ENCODE measurements at regions not wholly inside any gene's neighbourhood (a gene's known extent, or its start where the extent isn't known, plus 50 kb on each side); places are given as distances from the start of the nearest gene placed in this dataset.
"Not testable (repeated sequence)": the region's sequence is repeated elsewhere in the genome, so short reads cannot be mapped to it uniquely, and the experiment has no call there.

GRCh38 chr21:15276243-15276642 is 211.4 kb upstream of the NRIP1 start:
- DNase-seq = no peak

GRCh38 chr21:15277466-15277865 is 212.7 kb upstream of the NRIP1 start:
- no peak for DNase-seq

DNA sequence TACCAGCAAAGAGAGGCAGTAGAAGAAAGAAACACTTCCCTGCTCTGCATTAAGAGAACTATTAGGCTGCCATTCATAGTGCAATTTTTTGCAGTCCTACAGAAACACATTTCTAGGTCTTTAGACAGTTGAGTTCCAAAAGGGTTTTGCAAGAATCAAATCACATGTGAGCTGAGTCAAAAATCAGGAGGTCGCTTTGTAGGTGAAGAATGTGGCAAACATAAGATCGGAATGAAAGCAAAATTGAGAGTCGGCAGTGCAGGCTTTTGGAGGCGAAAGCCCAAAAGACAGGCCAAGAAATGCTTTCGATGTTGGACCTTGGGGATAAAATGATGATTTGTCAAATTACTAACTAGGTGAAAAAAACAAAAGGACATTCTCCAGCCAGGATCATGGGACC is 213.5 kb upstream of the NRIP1 start:
- DNase-seq = no peak

DNA sequence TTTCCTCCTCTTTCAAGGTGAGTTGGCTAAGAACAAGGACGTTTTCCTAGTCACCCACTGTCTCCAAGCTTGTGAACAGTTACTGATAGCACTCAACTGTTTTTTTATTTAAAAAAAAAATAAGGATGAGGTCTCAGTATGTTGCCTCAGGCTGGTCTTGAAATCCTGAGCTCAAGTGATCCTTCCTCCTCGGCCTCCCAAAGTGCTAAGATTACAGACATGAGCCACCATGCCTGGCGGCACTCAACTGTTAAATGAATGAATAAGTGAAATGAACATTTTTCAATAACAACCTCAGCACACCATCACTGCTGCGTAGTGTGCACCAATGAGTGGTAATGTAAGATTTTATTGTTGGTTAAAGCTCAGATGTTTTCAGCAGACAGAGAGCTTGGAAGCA is 214.1 kb upstream of the NRIP1 start:
- no peak for DNase-seq

- no peak for DNase-seq
Measured at GRCh38 chr21:15279482-15279881, 214.7 kb upstream of the NRIP1 start.

GRCh38 chr21:15281714-15282113 is 216.9 kb upstream of the NRIP1 start:
- no peak for DNase-seq

DNA sequence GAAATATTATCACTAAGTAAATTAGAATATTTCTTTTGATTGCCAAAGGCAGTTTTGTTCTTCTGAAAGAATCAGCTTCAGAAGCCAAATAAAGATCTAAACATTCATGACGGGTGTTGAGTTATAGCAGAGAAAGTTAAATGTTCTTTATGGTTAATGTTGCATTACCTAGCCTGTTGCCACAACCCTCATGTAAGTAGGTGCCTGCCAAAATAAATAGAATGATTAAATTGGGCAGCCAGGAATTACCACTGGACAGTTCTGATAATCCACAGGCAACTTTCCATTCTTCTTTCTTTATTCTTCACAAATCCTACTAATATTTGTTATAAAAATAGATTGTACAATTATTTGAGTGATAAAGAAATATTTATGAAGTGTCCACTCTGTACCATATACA is 217.9 kb upstream of the NRIP1 start:
- DNase-seq = no peak

DNA sequence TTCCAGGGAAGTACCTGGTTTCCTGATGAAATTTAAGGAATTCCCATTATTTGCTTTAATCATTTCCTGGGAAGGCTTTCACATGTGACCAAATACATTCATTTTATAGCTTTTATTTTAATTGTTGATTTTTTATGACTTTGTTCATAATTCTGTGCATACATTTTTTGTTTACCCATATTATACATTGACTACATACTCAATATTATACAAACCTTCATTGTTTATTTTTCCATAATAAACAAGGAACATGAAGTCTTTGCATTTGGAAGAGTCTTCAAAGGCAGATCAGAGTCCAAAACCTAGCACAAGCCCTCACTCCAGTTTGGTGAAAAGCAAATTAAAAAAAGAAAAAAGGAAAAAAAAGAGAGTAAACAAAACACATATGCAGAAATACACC is 218.3 kb upstream of the NRIP1 start:
- DNase-seq = no peak

GRCh38 chr21:15283789-15284188 is 219.0 kb upstream of the NRIP1 start:
- DNase-seq = no peak

DNA sequence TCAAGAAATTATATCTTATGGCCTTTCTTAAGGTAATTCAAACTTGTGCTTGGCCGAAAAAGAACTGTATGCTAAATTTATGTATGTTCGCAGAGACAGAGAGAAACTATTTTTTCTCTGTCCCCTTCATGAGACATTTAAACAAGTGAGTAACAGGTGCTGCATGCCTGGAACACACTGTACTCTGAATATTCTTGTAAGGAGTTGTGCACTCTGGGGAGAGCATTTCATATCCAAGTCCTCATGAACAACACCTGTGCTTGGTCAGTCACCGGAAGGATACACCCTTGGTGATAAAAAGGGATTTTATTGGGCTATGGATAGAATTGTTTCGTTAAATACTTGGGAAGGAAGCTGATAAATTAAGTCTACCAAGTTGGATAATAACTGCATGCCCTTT is 220.8 kb upstream of the NRIP1 start:
- no peak for DNase-seq

DNA sequence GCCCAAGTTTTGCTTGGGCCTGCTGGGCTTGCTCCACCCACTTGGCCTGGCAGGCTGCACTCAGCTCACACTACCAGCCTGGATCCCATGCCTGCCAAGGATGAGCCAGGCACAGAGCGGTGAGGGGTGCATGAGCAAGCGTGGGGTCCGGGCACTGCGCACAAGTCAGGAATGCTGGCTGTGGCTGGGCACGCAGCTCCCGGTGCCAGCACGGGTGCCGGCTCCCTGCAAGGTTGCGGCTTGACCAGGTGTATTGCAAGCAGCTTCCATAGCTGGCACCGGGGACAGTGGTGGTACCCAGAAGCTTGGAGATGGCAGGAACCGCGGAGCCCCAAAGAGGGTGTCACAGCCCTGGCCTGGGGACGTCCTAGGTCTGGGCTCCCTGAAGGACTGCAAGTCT is 224.4 kb upstream of the NRIP1 start:
- DNase-seq = no peak

- DNase-seq = peak in 5 of 56 donors; percentile 2 to 40 (median 9)
Measured at GRCh38 chr21:15289896-15290841, 225.4 kb upstream of the NRIP1 start.

GRCh38 chr21:15291621-15292266 is 226.9 kb upstream of the NRIP1 start:
- DNase-seq = no peak

- no peak for DNase-seq
Measured at GRCh38 chr21:15293240-15293639, 228.4 kb upstream of the NRIP1 start.

GRCh38 chr21:15295875-15296274 is 231.1 kb upstream of the NRIP1 start:
- DNase-seq = no peak

- no peak for DNase-seq
Measured at GRCh38 chr21:15297824-15298223, 233.0 kb upstream of the NRIP1 start.

DNA sequence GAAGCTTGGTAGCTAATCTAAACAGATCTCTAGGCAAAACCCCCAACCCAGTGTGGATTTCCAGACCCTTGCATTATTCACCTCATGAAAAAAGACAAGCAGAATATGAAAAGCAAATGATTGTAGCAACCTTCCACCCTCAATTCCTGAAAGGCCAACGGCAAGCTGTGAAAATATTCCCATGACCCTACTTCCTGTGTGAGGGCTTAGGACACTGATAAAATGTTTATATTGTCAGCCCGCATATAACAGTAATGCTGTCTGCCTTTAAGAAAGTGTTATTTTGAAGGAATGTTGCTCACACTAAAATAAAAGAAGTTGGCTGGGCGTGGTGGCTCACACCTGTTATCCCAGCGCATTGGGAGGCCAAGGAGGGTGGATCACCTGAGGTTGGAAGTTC is 233.5 kb upstream of the NRIP1 start:
- DNase-seq = no peak

GRCh38 chr21:15298755-15299154 is 234.0 kb upstream of the NRIP1 start:
- not testable (repeated sequence) for DNase-seq

GRCh38 chr21:15300131-15300530 is 235.3 kb upstream of the NRIP1 start:
- DNase-seq = no peak

DNA sequence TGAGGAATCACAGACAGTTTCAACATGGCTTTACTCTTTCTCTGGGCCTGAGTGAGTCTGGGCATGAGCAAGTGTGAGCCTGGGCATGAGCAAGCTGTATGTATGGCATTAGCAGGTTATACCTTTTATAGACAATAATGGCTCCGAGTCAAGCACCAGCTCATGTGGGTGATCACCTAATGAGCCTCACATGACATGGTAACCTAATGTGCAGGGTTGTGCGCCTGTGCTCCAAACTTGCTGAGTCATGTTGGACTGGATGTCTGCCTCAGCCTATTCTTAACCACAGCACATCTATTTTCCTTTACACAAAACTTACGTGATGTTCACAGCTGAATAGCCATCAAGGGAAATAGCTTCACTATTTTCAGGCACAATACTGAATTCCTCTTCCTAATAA is 236.2 kb upstream of the NRIP1 start:
- no peak for DNase-seq

- DNase-seq = no peak
Measured at GRCh38 chr21:15301736-15302135, 236.9 kb upstream of the NRIP1 start.

DNA sequence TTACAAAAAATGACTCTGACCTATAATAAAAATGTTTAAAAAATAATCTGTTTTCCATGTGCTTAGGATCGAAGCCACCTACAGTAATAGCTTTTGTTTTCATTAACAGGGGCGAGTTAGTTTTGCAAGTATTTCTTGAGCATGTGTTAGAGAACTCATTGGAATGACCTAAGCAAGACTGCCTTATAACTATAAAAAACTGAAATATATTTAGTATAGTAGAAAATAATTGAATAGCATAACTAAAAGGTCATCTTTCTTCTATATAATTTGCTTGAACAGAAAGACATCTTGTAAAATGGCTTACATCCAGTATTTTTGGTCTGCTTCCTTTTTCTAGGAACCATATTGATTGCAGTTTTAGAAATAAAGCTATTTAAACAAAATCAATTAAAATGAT is 241.5 kb upstream of the NRIP1 start:
- DNase-seq = no peak

DNA sequence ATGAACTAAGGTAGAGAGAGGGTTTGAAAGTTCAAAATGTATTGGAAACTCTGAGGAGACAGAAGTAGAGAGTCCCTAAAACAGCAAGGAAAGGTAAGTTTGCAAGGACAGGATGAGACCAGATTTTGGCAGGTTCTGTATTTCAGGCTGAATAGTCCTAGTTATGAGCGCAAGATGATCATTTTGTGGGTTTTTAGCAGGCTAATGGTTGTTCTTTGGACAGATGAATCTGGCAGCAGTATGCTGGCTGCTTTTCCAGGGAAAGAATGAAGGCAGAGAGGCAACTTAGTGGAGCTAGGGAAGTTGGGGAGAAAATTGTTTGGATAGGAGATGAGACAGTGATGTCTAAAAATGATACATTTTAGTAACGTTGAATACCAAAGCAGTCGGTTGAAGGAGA is 243.5 kb upstream of the NRIP1 start:
- no peak for DNase-seq
